Lower lobe of right lung (tissue), 2 donors: ENCODE measurements at regions not wholly inside any gene's neighbourhood (a gene's known extent, or its start where the extent isn't known, plus 50 kb on each side); places are given as distances from the start of the nearest gene placed in this dataset.

ENCODE experiments used
- ATAC-seq, 2 donors: fragments of 200-7000 bp; cut with Tn5 transposase; one replicate each; pipeline ENCODE4 v1.9.1; 2020 to 2022; ENCODE audit warnings: mild to moderate bottlenecking in 2 of 2, moderate library complexity in 2 of 2
- DNase-seq: peaks from one replicate; pipeline ENCODE4 v3.0.0-alpha.2; 2020
- H3K27ac ChIP-seq: fragments of 200-600 bp; one replicate; pipeline ENCODE4 v1.8.0; 2022
- H3K27me3 ChIP-seq: fragments of 200-600 bp; one replicate; pipeline ENCODE4 v1.8.0; 2022; ENCODE audit warnings: low read depth
- H3K36me3 ChIP-seq: fragments of 200-600 bp; one replicate; pipeline ENCODE4 v1.8.0; 2022; ENCODE audit warnings: mild to moderate bottlenecking
- H3K4me1 ChIP-seq: fragments of 200-600 bp; one replicate; pipeline ENCODE4 v1.8.0; 2022
- H3K4me3 ChIP-seq: fragments of 200-600 bp; one replicate; pipeline ENCODE4 v1.8.0; 2022; ENCODE audit warnings: mild to moderate bottlenecking
- H3K9me3 ChIP-seq: fragments of 200-600 bp; one replicate; pipeline ENCODE4 v1.8.0; 2022
- CTCF ChIP-seq: fragments of 200-600 bp; IDR thresholded peaks from one replicate; pipeline ENCODE4 v1.8.0; 2022; ENCODE audit warnings: antibody characterized with exemption, mild to moderate bottlenecking
- intact Hi-C: fragments of 100-400 bp; cut with DNase I; formaldehyde crosslinking; loops from one replicate; pipeline ENCODE4 v1.11.0; 2022
- donor health status: DM: no; HTN: yes; CAD: no; lungs with severe emphysema.

GRCh38 chr16:76226011-76226410 is 51.2 kb upstream of the CNTNAP4 start:
- H3K9me3 ChIP-seq: no peaks in the 10 kb centered on the region
- ATAC-seq (no peak), DNase-seq (no peak)
- no peaks in the 10 kb centered on the region for H3K27me3 ChIP-seq
- H3K4me1 ChIP-seq: no peaks in the 10 kb centered on the region
- H3K36me3 ChIP-seq: no peaks in the 10 kb centered on the region
- no peak overlapping the region for H3K27ac ChIP-seq
- H3K4me3 ChIP-seq: no peak overlapping the region
- no peak for TF ChIP-seq CTCF
- intact Hi-C loops: no loop called here

- TF ChIP-seq CTCF: no peak
- Histone ChIP-seq H3K36me3 (no peaks in the 10 kb centered on the region), H3K27ac (no peak overlapping the region), H3K27me3 (no peaks in the 10 kb centered on the region), H3K4me1 (no peaks in the 10 kb centered on the region), H3K9me3 (no peaks in the 10 kb centered on the region), H3K4me3 (no peak overlapping the region)
- ATAC-seq (no peak), DNase-seq (no peak)
- intact Hi-C loops: no loop called here
Observed at GRCh38 chr16:76226481-76226880, 50.7 kb upstream of the CNTNAP4 start.
